MG63 (cell line): ENCODE measurements at regions not wholly inside any gene's neighbourhood (a gene's known extent, or its start where the extent isn't known, plus 50 kb on each side); places are given as distances from the start of the nearest gene placed in this dataset.
"Not testable (repeated sequence)": the region's sequence is repeated elsewhere in the genome, so short reads cannot be mapped to it uniquely, and the experiment has no call there.

Experiments
- DNase-seq: peaks from one replicate; pipeline ENCODE4 v3.0.0-alpha.2; 2020
- H3K27me3 ChIP-seq: fragments of 250-450 bp; sonication (Bioruptor Pico); 2 replicates; pipeline ENCODE4 v1.5.1; 2020; ENCODE audit warnings: mild to moderate bottlenecking, moderate library complexity
- H3K36me3 ChIP-seq: fragments of 250-450 bp; sonication (Bioruptor Pico); 2 replicates; pipeline ENCODE4 v1.5.1; 2020; ENCODE audit warnings: mild to moderate bottlenecking, moderate library complexity
- H3K4me3 ChIP-seq: fragments of 250-450 bp; sonication (Bioruptor Pico); 2 replicates; pipeline ENCODE4 v1.5.1; 2020; ENCODE audit warnings: mild to moderate bottlenecking, moderate library complexity
- H3K9me3 ChIP-seq: fragments of 250-450 bp; sonication (Bioruptor Pico); 2 replicates; pipeline ENCODE4 v1.5.1; 2020; ENCODE audit warnings: mild to moderate bottlenecking, moderate library complexity

GRCh38 chr6:57948481-57948880, 631.1 kb downstream of the PRIM2 start:
- not testable (repeated sequence) for H3K9me3 ChIP-seq, H3K27me3 ChIP-seq

GRCh38 chr6:57950430-57950829, 633.0 kb downstream of the PRIM2 start:
- not testable (repeated sequence) for H3K27me3 ChIP-seq, DNase-seq, H3K9me3 ChIP-seq, H3K36me3 ChIP-seq, H3K4me3 ChIP-seq

More at GRCh38 chr6:57948481-57948880, 631.1 kb downstream of the PRIM2 start:
- not testable (repeated sequence) for H3K4me3 ChIP-seq, H3K36me3 ChIP-seq, DNase-seq

- not testable (repeated sequence) for H3K9me3 ChIP-seq, H3K4me3 ChIP-seq, H3K27me3 ChIP-seq, DNase-seq, H3K36me3 ChIP-seq
Observed at GRCh38 chr6:57966757-57967156, 649.3 kb downstream of the PRIM2 start.

DNA sequence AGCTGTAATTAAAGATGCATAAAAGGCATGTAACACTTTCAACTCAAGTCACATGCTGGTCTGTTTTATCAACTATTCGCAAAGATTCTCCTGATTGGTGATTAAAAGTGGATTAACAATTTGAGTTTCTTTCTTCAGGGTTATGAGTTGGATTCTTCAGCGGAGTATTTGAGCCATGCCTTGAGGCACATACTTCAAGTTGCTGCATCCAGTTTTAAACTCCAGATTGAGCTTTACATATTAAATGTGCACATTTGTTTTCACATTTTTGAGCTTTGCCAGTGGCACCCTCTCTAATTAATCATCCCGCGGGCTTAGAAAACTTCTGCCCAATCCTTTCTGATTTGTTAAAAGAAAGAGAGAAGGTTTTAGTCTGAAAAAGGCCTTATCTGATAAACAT, 654.5 kb downstream of the PRIM2 start:
- not testable (repeated sequence) for H3K36me3 ChIP-seq, H3K4me3 ChIP-seq, H3K27me3 ChIP-seq, H3K9me3 ChIP-seq, DNase-seq

DNA sequence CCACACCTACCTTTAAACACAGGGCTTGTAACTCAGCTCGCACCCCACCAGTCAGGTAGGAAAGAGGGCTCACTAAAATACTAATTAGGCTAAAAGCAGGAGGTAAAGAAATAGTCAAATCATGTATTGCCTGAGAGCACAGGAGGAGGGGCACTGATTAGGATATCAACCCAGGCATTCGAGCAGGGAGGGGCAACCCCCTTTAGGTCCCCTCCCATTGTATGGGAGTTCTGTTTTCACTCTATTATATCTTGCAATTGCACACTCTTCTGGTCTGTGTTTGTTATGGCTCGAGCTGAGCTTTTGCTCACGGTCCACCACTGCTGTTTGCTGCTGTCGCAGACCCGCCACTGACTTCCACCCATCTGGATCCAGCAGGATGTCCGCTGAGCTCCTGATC, 657.2 kb downstream of the PRIM2 start:
- Histone ChIP-seq H3K36me3 (no peaks in the 10 kb centered on the region), H3K27me3 (no peaks in the 10 kb centered on the region), H3K4me3 (no peak overlapping the region), H3K9me3 (no peaks in the 10 kb centered on the region)
- no peak for DNase-seq

DNA sequence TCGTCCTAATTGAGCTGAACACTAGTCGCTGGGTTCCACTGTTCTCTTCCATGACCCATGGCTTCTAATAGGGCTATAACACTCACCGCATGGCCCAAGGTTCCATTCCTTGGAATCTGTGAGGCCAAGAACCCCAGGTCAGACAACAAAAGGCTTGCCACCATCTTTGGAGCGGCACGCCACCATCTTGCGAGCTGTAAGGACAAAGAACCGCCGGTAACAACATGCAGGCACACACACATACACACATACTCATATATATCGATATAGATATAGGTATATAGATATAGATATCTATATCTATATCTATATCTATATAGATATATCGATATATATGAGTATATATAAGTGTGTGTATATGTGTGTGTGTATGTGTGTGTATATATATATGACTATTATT, 657.7 kb downstream of the PRIM2 start:
- H3K27me3 ChIP-seq, H3K36me3 ChIP-seq, H3K9me3 ChIP-seq, H3K4me3 ChIP-seq, DNase-seq: not testable (repeated sequence)

- DNase-seq, H3K9me3 ChIP-seq, H3K36me3 ChIP-seq, H3K27me3 ChIP-seq, H3K4me3 ChIP-seq: not testable (repeated sequence)
Observed at GRCh38 chr6:57976371-57976770, 658.9 kb downstream of the PRIM2 start.

- not testable (repeated sequence) for DNase-seq, H3K9me3 ChIP-seq, H3K36me3 ChIP-seq, H3K4me3 ChIP-seq, H3K27me3 ChIP-seq
Observed at GRCh38 chr6:57983603-57984002, 666.2 kb downstream of the PRIM2 start.

DNA sequence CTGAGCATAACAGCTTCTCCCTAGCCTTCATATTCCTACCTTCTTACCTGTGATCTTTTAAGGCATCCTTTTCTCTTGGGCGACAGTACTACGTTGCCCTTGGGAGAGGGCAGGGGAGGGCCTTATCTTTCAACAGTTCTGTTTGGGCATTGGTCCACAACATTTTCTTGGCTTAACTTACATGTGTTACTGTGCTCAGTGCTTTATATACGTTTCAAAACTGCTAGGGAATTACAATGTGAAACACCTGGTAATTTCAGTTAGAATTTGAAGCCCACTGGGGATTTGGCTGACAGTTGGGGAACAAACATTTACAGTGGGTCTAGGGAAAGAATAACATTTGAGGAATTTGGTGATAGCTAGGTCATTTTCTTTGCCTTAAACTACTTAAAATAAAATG, 667.1 kb downstream of the PRIM2 start:
- H3K9me3 ChIP-seq, H3K4me3 ChIP-seq: not testable (repeated sequence)

DNA sequence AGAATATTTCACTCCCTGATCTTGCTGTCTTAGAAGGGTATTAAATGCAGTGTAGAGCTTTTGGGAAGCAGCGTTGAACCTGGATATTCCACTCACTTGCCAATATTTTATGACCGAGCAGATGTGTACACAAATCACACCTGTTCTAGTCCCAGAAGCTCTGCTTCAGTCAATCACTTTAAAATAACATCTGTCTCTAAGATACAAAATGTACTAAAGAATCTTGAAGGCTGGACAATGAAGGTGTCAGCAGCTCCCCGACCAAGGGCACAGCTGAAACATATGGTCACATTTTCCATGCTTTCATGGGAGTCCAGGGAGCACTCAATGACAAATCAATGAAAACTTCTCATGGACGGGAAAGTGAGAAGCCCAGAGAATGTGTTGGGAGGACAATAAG, 668.3 kb downstream of the PRIM2 start:
- not testable (repeated sequence) for DNase-seq, H3K4me3 ChIP-seq, H3K36me3 ChIP-seq, H3K27me3 ChIP-seq, H3K9me3 ChIP-seq

More for the DNA sequence above, 667.1 kb downstream of the PRIM2 start:
- H3K36me3 ChIP-seq, DNase-seq, H3K27me3 ChIP-seq: not testable (repeated sequence)

DNA sequence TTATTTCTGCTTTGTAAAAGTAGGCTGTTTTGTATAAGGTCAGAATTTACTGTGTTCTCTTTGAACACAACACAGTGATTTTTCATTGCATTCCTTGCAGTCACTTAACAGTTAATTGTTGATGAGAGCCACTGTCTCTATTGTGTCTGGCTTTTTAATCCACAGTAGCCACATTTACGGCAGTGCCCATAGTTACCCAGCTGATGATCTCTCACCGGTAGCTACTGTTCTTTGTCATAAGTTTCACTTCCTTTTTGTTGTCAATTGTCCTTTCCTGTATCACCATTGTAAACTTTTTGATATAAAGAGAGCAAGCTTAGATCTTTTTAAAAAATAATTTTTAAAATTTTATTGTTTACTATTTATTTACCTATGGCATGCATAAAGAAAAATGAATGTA, 669.2 kb downstream of the PRIM2 start:
- H3K36me3 ChIP-seq, H3K9me3 ChIP-seq, H3K27me3 ChIP-seq, DNase-seq, H3K4me3 ChIP-seq: not testable (repeated sequence)

- not testable (repeated sequence) for H3K9me3 ChIP-seq, H3K36me3 ChIP-seq, H3K27me3 ChIP-seq, H3K4me3 ChIP-seq
- peak; percentile 28 for DNase-seq
Observed at GRCh38 chr6:57989520-57990080, 672.2 kb downstream of the PRIM2 start.

- not testable (repeated sequence) for H3K9me3 ChIP-seq, H3K4me3 ChIP-seq, H3K36me3 ChIP-seq, H3K27me3 ChIP-seq, DNase-seq
Observed at GRCh38 chr6:57998858-57999619, 681.6 kb downstream of the PRIM2 start.

GRCh38 chr6:58000233-58000632, 682.8 kb downstream of the PRIM2 start:
- DNase-seq, H3K36me3 ChIP-seq, H3K9me3 ChIP-seq, H3K27me3 ChIP-seq, H3K4me3 ChIP-seq: not testable (repeated sequence)

DNA sequence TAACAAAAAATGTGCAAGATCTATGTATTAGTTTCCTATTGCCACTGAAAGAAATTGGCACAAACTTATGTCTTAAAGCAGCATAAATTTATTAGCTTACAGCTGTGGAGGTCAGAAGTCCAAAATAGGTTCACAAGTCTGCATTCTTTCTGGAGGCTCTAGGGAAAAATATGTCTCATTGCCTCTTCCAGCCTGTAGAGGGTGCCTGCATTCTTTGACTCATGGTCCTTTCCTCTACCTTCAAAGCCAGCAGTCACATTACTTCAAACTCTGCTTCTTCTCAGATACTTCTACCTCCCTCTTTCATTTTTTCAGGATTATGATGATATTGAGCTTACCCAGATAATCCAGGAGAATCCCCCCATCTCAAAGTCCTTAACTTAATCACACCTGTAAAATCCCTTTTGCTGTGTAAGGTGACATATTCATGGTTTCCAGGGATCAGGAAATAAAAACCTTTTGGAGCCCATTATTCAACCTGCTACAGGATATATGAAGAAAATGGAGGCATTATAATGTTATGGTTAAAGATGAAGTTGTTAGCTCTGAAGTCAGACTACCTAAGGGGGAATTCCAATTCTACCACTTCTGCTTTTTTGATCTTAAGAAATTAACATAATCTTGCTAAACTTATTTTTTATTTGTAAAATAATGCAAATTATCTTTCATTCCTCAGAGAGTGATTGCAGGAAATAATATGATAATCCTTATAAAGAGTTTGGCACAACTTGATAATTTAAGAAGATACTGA, 686.2 kb downstream of the PRIM2 start:
- H3K27me3 ChIP-seq, DNase-seq, H3K36me3 ChIP-seq: not testable (repeated sequence)

GRCh38 chr6:58007334-58008000, 690.0 kb downstream of the PRIM2 start:
- not testable (repeated sequence) for H3K4me3 ChIP-seq, DNase-seq, H3K27me3 ChIP-seq, H3K36me3 ChIP-seq, H3K9me3 ChIP-seq

More for the DNA sequence above, 686.2 kb downstream of the PRIM2 start:
- not testable (repeated sequence) for H3K4me3 ChIP-seq, H3K9me3 ChIP-seq

- H3K36me3 ChIP-seq, H3K27me3 ChIP-seq, H3K4me3 ChIP-seq, DNase-seq, H3K9me3 ChIP-seq: not testable (repeated sequence)
Observed at GRCh38 chr6:58008001-58008335, 690.5 kb downstream of the PRIM2 start.
